ENCODE measurements at regions not wholly inside any gene's neighbourhood (a gene's known extent, or its start where the extent isn't known, plus 50 kb on each side); places are given as distances from the start of the nearest gene placed in this dataset.

DNA sequence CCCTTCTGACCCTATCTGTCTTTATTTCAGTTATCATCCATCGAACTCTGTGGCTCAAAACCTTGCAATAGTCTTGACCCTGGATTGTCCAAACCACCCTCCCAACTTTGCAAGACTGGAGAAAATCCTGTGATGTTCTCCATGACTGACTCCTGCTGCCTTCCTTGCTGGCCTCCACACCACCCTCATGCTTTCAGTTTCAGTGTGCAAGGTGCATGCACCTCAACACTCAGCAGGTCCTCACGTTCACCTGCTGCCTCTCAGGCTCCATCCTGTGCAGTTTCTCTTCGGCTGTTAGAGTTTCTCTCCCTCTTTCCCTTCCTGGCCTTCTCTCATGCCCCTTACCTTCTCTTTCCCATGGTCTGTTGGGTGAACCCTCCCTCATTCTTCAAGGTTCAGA lies 59.4 kb upstream of the ASIC2 start:
- no peak for DNase-seq

DNA sequence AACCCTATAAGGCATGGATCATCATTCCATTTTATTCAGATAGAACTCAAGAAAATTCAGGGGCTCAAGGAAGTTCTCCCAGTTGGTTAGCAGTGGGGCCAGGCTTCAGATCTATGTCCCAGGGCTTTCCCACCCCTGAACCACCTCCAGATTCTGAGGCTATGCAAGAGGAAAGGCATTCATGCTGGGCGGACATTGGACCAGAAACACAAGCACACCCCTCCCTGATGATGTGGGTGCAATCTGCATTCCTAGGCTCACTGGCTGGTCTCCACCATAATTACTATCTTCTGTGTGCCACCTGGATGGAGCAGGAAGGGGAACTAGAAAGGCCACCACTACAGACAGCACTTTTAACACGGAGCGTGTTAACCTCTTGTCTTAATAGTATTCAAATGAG lies 63.2 kb upstream of the ASIC2 start:
- no peak for DNase-seq

DNA sequence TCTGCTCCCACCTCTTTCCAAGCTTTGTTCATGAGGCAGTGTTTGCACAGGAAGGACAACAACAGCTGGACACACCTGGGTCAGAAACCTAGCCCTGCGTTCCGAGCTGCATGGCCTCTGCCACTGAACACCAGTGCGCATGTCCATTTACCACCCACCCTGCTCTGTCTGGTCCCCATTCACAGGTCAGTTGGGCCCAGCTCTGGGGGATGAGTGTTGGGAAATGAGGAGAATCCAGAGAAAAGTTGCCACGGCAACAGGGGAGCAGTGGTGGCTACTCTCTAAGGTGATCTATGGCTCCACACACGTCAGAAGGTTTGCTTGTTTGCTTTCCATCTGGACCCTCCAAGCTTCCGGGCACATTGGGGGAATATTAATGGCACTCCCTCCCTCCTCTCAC lies 70.4 kb upstream of the ASIC2 start:
- DNase-seq: no peak

DNA sequence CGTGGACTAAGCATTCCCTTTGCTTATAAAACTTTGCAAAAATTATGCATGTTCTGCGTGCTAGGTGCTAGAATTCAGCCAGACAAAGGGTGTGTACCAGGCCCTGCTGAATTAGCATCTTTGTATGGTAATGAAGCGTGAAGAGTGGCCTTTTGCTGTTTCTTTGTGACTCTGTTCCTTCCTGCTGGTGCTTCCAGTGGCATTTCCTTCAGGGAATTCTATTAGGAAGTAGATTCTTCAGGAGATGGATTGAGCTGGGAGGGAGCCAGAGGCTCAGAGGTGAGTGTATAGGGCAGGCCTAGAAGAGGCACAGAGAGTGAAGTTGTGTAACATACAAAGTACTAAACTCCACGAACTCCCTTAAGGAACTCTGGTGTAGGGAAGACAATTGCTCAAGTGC lies 73.9 kb upstream of the ASIC2 start:
- DNase-seq: no peak

DNA sequence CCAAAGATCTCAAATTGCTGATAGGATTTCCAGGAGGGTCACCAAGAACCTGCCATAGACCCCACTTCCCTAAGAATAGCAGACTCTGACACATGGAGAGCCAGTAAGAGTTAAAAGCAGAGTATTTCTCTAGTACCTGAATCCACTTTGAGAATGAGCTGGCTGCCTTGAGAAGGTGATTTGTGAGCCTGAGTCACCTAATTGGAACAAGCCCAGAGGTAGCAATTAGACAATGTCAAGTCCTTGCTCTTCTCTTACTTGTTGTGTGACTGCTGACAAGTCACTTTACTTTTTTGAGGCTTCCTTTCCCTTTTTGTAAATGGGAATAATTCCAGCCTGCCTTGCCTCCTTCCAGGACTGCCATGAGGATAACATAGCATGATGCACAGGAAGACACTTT lies 76.1 kb upstream of the ASIC2 start:
- DNase-seq: no peak

DNA sequence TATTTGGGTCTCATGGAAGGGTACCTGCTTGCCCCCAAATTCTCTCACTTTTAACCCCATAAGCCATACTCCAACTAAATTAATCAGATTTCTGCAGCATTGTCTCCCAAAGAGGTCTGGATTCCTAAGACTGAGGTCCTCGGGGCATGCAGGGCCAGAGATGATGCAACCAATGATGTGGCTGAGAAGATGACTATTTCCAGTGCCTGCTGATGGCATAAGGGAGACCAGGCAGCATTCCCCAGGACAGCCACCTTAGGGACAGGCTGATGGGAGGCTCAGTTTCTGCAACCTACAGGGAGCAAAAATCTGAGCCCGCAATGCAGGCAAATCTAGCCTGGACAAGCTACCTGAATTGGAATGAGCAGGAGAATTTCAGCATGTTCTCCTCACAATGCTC lies 76.8 kb upstream of the ASIC2 start:
- DNase-seq: no peak

DNA sequence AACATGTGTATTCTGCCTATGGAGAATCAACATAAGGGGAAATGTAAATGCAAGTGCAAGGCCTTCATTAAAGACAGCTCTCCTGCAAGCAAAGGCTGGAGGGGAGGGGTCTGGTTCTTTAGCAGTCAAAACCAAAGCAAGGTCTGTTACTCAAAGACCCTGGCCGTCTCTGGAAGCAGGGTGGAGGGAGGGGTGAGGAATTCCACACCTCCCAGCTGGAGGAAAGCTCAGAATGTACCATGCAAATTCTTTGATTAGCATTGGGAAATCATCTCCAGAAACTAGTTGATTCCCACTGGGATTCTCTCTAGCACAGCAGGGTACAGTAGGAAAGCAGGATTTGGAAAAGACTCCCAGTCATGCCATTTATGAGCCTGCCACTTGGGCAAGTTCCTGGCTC lies 77.3 kb upstream of the ASIC2 start:
- no peak for DNase-seq

DNA sequence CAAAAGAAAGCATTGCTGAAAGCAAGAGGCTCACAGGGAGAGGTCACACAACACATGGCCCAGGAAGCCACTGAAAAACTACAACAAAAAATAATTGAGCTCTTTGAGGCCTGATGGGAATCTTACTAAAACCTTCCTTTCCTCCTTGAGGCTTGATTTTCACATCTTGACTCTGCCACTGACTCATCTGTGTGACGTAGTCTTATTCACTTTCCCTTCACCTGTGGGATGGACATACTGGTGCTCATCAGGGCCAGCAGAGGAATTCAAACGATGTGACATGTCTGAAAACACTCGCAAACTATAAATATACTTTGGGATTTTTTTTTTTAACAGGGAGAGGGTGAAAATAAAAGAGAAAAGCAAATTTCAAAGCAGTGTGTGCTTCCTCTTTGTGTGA lies 78.3 kb upstream of the ASIC2 start:
- DNase-seq: no peak

DNA sequence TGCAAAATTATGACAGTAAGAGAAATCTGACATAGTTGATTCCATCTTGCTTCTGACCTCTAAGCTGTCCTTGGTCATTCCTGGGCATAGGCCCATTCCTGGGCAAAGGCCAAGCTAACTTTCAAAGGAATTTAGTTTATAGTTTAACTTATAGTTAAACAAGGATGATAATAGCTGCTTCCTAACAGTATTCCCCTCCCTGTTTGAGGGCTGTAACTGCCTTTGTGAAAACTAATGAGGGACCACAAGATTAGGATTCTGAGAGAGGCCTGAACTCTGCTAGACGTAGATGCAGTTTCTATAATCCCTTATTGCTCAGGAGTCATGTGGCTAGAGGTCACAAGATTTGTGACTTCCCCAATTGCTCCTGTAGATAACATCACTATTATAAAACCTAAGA lies 80.2 kb upstream of the ASIC2 start:
- DNase-seq: no peak

DNA sequence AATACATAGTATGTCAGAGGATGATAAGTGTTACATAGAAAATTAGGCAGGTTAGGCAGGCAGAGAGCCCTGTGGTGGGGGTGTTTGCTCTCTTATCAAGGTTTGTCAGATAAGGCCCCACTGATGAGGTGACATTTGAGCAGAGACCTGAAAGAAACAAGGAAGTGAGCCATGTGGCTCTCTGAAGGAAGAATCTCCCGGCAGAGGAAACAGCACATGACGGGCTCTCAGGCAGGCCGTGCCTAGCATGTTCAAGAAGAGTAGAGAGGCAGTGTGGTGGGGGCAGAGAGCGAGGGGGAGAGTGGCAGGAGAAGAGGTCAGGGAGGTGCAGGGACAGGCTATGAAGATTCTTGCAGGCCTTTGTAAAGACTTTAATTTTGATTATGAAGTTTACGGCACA lies 82.0 kb upstream of the ASIC2 start:
- no peak for DNase-seq

DNA sequence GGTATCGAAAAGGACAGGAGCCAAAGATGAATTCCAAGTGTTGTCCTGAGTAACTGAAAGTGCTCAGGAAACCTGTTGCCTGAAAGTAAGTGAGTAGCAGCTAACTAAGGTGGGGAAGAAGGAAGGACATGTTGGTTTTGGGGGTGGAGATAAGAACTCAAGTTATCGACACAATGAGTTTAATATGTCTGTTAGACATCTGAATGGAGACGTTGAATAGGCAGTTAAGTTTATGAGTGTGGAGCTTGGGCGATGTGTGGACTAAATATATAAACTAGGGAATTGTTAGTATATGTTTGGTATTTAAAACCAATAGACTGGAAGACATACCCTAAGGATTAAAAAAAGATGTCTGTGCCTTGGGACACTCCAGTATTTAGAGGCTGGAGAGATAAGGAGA lies 82.7 kb upstream of the ASIC2 start:
- DNase-seq: no peak

DNA sequence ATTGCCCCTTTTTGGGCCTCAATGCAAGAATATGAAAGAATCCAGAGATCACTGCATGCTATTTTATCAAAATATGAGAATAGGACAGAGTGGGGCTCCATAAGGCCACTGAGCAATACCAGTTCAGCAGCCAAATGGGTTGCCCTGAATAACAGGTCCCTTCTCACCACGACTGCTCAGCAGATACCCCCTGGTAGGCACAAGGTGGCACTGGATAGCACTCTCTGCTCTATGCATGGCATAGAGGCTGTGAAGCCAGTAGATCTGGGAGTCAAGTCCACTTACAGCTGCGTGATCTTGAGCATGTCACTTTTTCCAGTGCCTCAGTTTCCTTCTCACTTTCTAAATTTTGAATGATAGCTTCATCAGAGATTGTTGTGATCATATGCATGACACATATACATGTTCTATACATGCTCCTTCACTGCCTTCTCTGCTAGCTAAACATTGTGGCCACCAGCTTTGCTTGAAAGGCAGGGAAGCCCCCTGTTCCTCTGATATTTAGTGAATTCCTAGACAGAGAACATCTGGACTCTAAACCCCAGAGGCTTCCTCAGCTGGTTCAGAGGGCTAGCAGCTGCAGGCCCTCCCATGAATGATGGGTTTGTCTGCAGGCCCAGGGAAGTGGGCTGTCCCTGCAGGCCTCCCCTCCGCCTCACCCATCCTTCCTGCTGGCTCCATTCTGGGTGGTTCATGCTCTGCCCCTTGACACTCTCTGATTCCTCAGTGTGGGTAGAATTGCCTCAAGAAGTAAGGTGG lies 84.9 kb upstream of the ASIC2 start:
- no peak for DNase-seq

DNA sequence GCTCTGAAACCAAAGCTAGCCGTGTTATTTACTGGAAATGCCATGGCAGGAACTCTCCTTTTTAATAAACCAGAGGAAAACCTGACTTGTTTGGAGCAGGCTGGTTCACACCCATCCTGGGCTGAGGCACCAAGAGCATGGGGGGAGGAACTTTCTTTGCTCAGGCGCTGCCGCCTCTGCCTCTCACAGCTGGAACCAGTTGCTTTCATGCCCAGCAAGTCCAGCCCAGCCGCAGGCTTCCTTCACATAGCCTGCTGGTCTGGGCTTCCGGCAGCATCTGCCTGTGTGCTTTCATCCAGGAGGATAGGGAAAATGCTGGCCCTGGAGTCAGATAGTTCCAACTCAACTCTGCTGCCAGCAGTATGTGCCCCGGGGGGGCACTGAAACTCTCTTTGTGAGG lies 88.1 kb upstream of the ASIC2 start:
- DNase-seq: no peak

DNA sequence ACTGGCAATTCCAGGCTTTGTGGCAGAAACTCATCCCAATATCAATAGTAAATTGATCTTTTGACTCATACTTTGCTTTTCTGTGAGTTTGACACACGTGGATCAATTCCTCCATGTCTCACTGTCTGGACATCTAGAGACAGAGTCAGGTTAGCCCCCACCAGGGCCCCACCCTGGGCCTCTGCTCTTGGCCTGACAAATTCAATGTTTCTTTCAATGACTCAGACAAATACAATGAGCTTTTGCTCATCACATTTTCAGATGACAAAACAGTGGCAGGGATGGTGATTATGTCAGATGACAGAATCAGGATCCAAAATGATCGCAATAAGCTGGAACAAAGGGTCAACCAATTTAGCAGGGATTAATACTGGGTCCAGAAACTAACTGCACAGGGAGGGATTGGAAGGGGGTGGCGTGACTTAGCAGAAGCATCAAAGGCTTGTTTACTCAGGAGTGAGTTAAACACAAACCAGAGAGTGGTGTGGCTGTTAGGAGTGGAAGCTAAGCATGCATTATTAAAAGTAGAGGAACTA lies 90.5 kb upstream of the ASIC2 start:
- DNase-seq: no peak

DNA sequence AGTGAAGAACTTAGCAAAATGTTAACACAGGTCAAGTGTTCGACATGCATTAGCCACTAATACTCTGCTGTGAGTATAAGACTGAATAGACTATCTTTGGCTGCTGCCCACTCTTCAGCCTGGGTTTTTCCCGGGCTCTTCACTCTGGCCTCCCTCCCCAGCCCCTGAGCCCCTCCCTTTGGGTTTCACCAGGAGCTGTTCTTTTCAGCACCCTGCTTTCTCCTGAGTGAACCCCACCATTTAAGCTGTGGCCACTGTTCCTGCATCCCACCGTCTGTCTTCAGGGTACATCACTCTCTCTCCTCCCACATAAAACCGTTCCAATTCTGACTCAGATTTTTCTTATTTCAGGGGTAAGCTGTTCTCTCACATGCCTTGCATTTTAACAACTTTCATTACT lies 92.0 kb upstream of the ASIC2 start:
- DNase-seq: no peak

DNA sequence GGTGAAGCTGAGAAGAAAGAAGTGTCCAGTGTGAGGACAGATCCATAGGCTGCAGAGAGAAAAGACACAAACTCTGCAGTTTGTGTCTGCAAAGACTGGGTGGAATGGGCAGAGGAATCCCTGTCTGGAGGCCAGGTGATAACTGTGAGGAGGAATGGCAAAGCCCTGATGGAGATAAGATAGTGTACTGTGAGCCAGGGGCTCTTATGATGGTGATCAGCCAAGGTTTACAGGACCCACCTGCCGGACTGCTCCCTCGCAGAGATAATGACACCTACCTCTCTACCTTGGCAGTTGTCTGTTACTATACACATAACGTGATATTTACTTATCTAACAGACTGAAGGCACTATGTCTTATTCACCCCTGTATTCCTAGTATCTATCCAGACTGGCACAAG lies 92.6 kb upstream of the ASIC2 start:
- no peak for DNase-seq

DNA sequence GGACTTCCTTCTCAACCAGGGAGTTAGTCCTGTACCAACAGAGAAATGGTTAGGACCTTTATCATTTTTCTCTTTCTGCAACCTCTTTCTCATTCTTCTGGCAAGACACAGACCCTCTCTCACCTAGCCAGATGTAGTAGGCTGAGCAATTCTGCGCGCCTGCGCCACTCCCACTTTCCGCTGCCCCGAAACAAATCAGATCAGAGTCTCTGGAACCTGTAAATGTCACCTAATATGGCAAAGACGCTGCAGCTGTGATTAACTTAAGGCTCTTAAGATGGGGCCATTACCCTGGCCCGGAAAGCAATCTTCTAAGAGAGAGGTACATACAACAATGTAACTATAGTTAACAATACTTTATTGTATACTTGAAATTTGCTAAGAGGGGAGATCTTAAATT lies 94.3 kb upstream of the ASIC2 start:
- DNase-seq: no peak

DNA sequence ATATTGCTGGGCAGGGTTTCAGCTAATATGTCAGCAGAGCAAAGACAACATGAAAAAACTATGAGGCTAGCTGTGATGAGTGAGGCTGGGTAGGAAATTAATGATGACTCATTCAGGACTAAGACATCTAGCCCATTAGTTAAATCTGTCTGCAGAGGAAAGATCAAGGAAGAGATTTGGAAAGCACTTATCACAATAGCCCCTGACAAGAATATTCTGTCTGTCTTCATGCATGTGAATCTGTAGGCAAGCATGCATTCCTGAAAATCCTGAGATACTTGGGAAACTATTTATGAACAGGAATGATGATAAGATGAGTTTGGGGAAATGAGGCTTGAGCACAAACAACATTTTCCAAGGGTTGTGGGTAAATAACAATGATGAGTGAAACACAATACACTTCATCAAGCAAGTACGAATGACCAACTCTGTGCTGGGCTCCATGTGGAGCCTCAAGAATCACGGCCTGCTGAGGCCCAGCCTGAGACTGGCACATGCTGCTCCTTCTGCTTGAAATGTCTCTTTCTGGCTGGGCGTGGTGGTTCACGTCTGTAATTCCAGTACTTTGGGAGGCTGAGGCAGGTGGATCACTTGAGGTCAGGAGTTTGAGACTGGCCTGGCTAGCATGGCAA lies 96.5 kb upstream of the ASIC2 start:
- no peak for DNase-seq

DNA sequence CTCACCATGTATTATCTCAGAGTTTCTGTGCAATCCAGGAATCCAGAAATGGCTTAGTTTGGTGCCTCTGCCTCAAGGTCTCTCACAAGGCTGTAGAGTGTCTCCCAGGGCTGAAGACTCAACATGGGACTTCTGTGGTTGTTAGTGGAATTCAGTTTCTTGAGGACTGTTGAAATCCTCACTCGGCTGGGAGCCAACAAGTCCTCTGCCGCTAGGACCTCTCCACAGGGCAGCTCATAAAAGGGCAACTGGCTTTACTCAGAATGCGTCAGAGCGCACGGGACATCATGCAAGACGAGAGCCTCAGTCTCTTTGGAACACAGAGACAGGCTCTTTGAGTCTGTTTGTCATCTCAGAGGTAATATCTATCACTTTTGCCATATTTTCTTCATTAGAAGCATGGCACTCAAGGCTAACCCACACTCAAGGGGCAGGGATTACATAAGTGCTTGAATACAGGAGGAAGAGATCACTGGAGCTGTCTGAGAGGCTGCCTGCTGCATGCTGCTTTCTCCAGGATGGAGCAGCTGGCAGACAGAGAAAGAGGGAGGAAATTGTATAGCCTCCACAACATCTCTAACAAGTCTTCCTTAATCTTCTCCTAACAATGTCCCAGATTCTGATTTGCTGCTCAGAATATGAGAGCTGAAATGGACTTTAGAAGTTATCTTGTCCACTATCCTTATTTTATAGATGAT lies 97.5 kb upstream of the ASIC2 start:
- DNase-seq: no peak

DNA sequence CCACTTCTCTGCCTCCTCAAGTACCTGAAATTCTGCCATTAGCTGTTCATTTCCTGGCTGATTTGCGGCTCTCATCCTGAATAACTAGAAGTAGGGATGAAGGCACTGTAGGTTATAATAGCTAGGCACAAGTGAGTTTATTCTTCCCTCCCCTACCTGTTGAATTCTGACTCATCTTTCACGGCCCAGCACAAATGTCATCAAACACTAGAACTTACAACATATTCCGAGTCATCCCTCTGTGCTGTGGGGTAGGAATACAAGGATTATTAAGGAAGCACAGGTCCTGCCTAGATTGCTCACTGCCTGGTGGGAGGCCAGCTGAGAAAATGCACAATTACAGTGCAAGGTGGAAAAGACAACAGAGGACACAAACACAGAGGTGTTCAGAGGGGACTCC lies 103.7 kb upstream of the ASIC2 start:
- DNase-seq: no peak

DNA sequence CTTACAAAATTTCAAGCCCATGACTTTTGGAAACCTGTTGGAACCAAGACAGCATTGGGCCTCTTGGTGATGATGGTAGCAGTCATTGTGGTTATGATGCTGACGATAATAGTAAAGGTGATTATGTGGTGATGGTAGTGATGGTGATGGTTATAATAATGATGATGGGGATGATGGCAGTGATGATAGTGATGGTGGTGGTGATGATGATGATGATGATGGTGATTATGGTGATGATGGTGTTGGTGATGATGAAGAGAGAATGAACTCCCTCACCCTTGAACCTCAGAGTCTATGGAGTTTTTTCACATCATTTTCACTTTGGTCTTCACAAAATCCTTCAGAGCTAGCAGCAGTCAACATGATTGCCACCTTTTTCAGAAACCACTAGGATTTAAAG lies 105.3 kb upstream of the ASIC2 start:
- DNase-seq: no peak

DNA sequence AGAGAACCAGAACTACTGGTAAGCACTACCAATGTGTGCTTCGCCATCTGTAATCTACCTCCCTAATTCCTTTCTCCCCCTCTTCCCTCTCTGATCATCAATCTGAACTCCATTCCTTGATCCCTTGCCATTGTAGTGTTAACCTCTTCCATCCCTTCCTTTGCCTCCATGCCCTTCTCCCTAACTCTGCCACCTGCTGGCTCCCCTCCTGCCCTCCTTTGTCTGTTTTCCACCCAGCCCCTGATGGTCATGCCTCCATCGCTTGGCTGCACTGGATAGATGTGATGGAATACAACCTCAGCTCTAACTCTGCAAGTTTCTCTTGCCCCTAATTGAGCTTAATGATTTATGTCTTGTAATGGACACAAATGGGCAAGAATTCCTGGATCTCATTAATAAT lies 108.2 kb upstream of the ASIC2 start:
- DNase-seq: no peak

DNA sequence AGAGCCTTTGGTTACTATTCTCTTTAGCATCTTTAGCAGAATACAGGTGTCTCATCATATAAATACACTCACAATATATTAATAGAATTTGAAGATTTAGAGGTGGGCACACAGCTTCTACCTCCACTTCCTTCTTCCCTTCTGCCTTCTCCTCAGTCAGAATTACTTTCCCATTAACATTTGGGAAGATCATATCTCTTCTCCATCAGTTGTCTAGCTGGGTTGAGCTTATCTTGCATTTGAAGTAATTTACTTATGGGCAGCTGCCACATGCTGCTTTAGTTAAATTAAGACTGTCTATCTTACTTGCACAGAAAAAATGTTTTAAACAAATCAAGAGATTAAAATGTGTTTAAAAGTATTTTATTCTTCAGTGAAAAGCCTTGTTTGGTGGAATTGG lies 110.1 kb upstream of the ASIC2 start:
- no peak for DNase-seq

Measured in SHP77 (cell line).